HTR-8/SVneo (cell line): ENCODE measurements at regions not wholly inside any gene's neighbourhood (a gene's known extent, or its start where the extent isn't known, plus 50 kb on each side); places are given as distances from the start of the nearest gene placed in this dataset.

Experiments used
- DNase-seq: peaks from one replicate; pipeline ENCODE4 v3.0.0; 2011; ENCODE audit warnings: low spot score, mixed read lengths; ENCODE audit not compliant: insufficient read length
- FAIRE-seq: peaks from 2 replicates; lab custom pipeline; 2011; peaks lifted over from hg19 to GRCh38; lab: Jason Lieb, UNC

- no peak for FAIRE-seq
- DNase-seq = no peak
Observed at GRCh38 chr4:188887905-188888304, 748.7 kb downstream of the TRIML1 start.

GRCh38 chr4:188892837-188893236, 753.6 kb downstream of the TRIML1 start:
- no peak for FAIRE-seq
- no peak for DNase-seq

- DNase-seq (no peak), FAIRE-seq (no peak)
Observed at GRCh38 chr4:188903986-188904385, 764.7 kb downstream of the TRIML1 start.

- FAIRE-seq = no peak
Observed at GRCh38 chr4:188904617-188905016, 765.4 kb downstream of the TRIML1 start.

GRCh38 chr4:188905248-188905647, 766.0 kb downstream of the TRIML1 start:
- FAIRE-seq = no peak
- DNase-seq = no peak

More at GRCh38 chr4:188904617-188905016, 765.4 kb downstream of the TRIML1 start:
- no peak for DNase-seq

GRCh38 chr4:188911199-188911598, 772.0 kb downstream of the TRIML1 start:
- FAIRE-seq (no peak), DNase-seq (no peak)

GRCh38 chr4:188911707-188912106, 772.5 kb downstream of the TRIML1 start:
- FAIRE-seq (no peak), DNase-seq (no peak)

GRCh38 chr4:188915175-188915574, 775.9 kb downstream of the TRIML1 start:
- DNase-seq (no peak), FAIRE-seq (peak; percentile 9)

GRCh38 chr4:188918787-188919186, 779.5 kb downstream of the TRIML1 start:
- FAIRE-seq = no peak

GRCh38 chr4:188930822-188931221, 791.6 kb downstream of the TRIML1 start:
- DNase-seq = no peak
- no peak for FAIRE-seq

More at GRCh38 chr4:188918787-188919186, 779.5 kb downstream of the TRIML1 start:
- no peak for DNase-seq

GRCh38 chr4:188934320-188934962, 795.2 kb downstream of the TRIML1 start:
- DNase-seq (no peak), FAIRE-seq (no peak)

- FAIRE-seq (peak; percentile 77), DNase-seq (peak; percentile 69)
Observed at GRCh38 chr4:188941524-188942119, 802.4 kb downstream of the TRIML1 start.

GRCh38 chr4:188942606-188943005, 803.4 kb downstream of the TRIML1 start:
- FAIRE-seq = no peak
- no peak for DNase-seq

- FAIRE-seq (no peak), DNase-seq (no peak)
Observed at GRCh38 chr4:188949596-188949995, 810.4 kb downstream of the TRIML1 start.

GRCh38 chr4:188955066-188955465, 815.8 kb downstream of the TRIML1 start:
- DNase-seq = no peak
- no peak for FAIRE-seq

- FAIRE-seq = no peak
- no peak for DNase-seq
Observed at GRCh38 chr4:188956566-188956965, 817.3 kb downstream of the TRIML1 start.

GRCh38 chr4:188958346-188958745, 819.1 kb downstream of the TRIML1 start:
- DNase-seq = no peak
- FAIRE-seq = no peak

GRCh38 chr4:188959424-188959823, 820.2 kb downstream of the TRIML1 start:
- DNase-seq = no peak
- FAIRE-seq = no peak

GRCh38 chr4:188960411-188961093, 821.3 kb downstream of the TRIML1 start:
- DNase-seq = peak; percentile 26
- FAIRE-seq = no peak

GRCh38 chr4:188971125-188971524, 831.9 kb downstream of the TRIML1 start:
- DNase-seq (peak; percentile 22), FAIRE-seq (peak; percentile 76)

- no peak for FAIRE-seq
- DNase-seq = no peak
Observed at GRCh38 chr4:188975271-188975670, 836.0 kb downstream of the TRIML1 start.
